ENCODE measurements at regions not wholly inside any gene's neighbourhood (a gene's known extent, or its start where the extent isn't known, plus 50 kb on each side); places are given as distances from the start of the nearest gene placed in this dataset.
"Not testable (repeated sequence)": the region's sequence is repeated elsewhere in the genome, so short reads cannot be mapped to it uniquely, and the experiment has no call there.

DNA sequence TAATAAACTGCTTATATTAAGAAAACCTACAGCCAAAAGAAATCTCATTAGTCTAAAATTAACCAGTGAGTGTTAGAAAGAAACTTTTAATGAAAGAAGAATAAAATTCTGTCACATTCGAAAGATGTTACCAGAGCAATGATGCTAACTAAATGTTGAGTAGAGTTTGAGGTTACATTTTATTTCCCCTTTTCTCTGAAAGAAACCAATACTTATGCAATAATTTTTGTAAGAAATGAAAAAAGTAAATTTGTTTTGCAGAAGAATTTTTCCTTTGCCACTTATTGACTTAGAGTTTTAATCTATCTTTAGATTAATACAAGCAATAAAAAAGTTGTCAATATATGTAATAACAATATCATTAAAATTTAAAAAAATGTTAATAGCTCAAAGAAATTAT lies 574.0 kb upstream of the GALNTL6 start:
- Histone ChIP-seq H3K9me3 (ENCODE audit: low read length) (no peaks in the 10 kb centered on the region), H3K36me3 (ENCODE audit: insufficient read depth, low read length) (no peaks in the 10 kb centered on the region), H3K27ac (ENCODE audit: low read length) (no peak overlapping the region), H4K20me1 (ENCODE audit: insufficient read depth) (no peaks in the 10 kb centered on the region), H3K4me3 (ENCODE audit: low read length) (no peak overlapping the region), H3F3A (ENCODE audit: insufficient read depth, low read length, poor library complexity, severe bottlenecking) (no peaks in the 10 kb centered on the region), H3K9me2 (ENCODE audit: insufficient read depth, low read length) (no peaks in the 10 kb centered on the region), H3K9ac (ENCODE audit: low read length) (no peak overlapping the region), H3K4me2 (ENCODE audit: low read length) (no peak overlapping the region), H3K27me3 (ENCODE audit: insufficient read depth, low read depth, low read length) (no peaks in the 10 kb centered on the region), H3K79me2 (replicated peaks; ENCODE audit: insufficient read depth, low read length) (no peaks in the 10 kb centered on the region), H2AFZ (ENCODE audit: low read depth, low read length) (no peak overlapping the region)
- no peak for TF ChIP-seq EP300 (conservative IDR thresholded peaks at IDR 0.05; ENCODE audit: poor library complexity, severe bottlenecking)
- no peak for TF ChIP-seq RAD21 (conservative IDR thresholded peaks at IDR 0.05)
- no peak for TF ChIP-seq MXI1 (conservative IDR thresholded peaks at IDR 0.05; ENCODE audit: poor library complexity, severe bottlenecking)
- TF ChIP-seq SMC3 (conservative IDR thresholded peaks at IDR 0.05; ENCODE audit: poor library complexity): no peak

DNA sequence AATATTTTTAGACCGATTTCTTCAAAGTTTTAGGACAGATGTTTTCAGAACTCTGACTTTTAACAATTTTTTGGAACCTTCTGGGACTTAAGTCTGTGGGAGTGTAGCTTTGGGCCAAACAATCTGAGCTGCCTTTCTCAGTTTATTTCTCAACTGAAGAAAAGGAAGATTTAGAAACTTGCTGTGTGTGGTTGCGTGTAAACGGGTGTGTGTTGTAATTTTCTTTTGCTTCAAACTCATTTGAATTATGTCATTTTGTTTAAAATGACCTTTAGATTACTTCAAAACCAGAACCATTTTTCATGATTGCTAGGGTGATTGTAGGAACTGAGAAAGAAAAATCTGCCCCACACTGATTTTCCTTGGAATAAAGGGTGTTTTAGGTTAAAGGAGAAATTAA lies 577.7 kb upstream of the GALNTL6 start:
- H3K27me3 ChIP-seq (ENCODE audit: insufficient read depth, low read depth, low read length): no peaks in the 10 kb centered on the region
- TF ChIP-seq, protein P1, sequence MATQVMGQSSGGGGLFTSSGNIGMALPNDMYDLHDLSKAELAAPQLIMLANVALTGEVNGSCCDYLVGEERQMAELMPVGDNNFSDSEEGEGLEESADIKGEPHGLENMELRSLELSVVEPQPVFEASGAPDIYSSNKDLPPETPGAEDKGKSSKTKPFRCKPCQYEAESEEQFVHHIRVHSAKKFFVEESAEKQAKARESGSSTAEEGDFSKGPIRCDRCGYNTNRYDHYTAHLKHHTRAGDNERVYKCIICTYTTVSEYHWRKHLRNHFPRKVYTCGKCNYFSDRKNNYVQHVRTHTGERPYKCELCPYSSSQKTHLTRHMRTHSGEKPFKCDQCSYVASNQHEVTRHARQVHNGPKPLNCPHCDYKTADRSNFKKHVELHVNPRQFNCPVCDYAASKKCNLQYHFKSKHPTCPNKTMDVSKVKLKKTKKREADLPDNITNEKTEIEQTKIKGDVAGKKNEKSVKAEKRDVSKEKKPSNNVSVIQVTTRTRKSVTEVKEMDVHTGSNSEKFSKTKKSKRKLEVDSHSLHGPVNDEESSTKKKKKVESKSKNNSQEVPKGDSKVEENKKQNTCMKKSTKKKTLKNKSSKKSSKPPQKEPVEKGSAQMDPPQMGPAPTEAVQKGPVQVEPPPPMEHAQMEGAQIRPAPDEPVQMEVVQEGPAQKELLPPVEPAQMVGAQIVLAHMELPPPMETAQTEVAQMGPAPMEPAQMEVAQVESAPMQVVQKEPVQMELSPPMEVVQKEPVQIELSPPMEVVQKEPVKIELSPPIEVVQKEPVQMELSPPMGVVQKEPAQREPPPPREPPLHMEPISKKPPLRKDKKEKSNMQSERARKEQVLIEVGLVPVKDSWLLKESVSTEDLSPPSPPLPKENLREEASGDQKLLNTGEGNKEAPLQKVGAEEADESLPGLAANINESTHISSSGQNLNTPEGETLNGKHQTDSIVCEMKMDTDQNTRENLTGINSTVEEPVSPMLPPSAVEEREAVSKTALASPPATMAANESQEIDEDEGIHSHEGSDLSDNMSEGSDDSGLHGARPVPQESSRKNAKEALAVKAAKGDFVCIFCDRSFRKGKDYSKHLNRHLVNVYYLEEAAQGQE (IDR thresholded peaks at IDR 0.05; ENCODE audit: borderline replicate concordance): no peak
- no peak for TF ChIP-seq SMC3 (conservative IDR thresholded peaks at IDR 0.05; ENCODE audit: poor library complexity)
- TF ChIP-seq MXI1 (conservative IDR thresholded peaks at IDR 0.05; ENCODE audit: poor library complexity, severe bottlenecking): no peak
- TF ChIP-seq RAD21 (conservative IDR thresholded peaks at IDR 0.05): no peak
- TF ChIP-seq EZH2 (IDR thresholded peaks at IDR 0.05; ENCODE audit: borderline replicate concordance, insufficient read depth, low read length, poor library complexity, severe bottlenecking): no peak
- no peak for TF ChIP-seq EP300 (conservative IDR thresholded peaks at IDR 0.05; ENCODE audit: poor library complexity, severe bottlenecking)
- TF ChIP-seq, protein P2, sequence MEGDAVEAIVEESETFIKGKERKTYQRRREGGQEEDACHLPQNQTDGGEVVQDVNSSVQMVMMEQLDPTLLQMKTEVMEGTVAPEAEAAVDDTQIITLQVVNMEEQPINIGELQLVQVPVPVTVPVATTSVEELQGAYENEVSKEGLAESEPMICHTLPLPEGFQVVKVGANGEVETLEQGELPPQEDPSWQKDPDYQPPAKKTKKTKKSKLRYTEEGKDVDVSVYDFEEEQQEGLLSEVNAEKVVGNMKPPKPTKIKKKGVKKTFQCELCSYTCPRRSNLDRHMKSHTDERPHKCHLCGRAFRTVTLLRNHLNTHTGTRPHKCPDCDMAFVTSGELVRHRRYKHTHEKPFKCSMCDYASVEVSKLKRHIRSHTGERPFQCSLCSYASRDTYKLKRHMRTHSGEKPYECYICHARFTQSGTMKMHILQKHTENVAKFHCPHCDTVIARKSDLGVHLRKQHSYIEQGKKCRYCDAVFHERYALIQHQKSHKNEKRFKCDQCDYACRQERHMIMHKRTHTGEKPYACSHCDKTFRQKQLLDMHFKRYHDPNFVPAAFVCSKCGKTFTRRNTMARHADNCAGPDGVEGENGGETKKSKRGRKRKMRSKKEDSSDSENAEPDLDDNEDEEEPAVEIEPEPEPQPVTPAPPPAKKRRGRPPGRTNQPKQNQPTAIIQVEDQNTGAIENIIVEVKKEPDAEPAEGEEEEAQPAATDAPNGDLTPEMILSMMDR (IDR thresholded peaks at IDR 0.05; ENCODE audit: poor library complexity, severe bottlenecking): no peak
- no peak for TF ChIP-seq POLR2AphosphoS5 (IDR thresholded peaks at IDR 0.05)
- no peak for TF ChIP-seq TAF1 (IDR thresholded peaks at IDR 0.05; ENCODE audit: low read depth)
- no peaks in the 10 kb centered on the region for H4K20me1 ChIP-seq (ENCODE audit: insufficient read depth)
- no peak overlapping the region for H3K4me2 ChIP-seq (ENCODE audit: low read length)
- H3K79me2 ChIP-seq (replicated peaks; ENCODE audit: insufficient read depth, low read length): no peaks in the 10 kb centered on the region
- H3K9ac ChIP-seq (ENCODE audit: low read length): no peak overlapping the region
- no peaks in the 10 kb centered on the region for H3F3A ChIP-seq (ENCODE audit: insufficient read depth, low read length, poor library complexity, severe bottlenecking)
- H3K27ac ChIP-seq (ENCODE audit: low read length): no peak overlapping the region
- H3K36me3 ChIP-seq (ENCODE audit: insufficient read depth, low read length): no peaks in the 10 kb centered on the region
- no peak overlapping the region for H3K4me3 ChIP-seq (ENCODE audit: low read length)
- H3K9me3 ChIP-seq (ENCODE audit: low read length): no peaks in the 10 kb centered on the region
- no peak overlapping the region for H2AFZ ChIP-seq (ENCODE audit: low read depth, low read length)
- H3K9me2 ChIP-seq (ENCODE audit: insufficient read depth, low read length): no peaks in the 10 kb centered on the region

DNA sequence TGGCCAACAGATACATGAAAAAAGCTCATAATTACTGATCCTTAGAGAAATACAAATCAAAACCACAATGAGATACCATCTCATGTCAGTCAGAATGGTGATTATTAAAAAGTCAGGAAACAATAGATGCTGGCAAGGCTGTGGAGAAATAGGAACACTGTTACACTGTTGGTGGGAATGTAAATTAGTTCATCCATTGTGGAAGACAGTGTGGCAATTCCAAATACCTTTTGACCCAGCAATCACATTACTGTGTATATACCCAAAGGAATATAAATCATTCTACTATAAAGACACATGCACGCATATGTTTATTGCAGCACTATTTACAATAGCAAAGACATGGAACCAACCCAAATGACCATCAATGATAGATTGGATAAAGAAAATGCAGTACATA lies 583.9 kb upstream of the GALNTL6 start:
- H3K27me3 ChIP-seq (ENCODE audit: insufficient read depth, low read depth, low read length); H3K4me3 ChIP-seq (ENCODE audit: low read length); H3K27ac ChIP-seq (ENCODE audit: low read length); H4K20me1 ChIP-seq (ENCODE audit: insufficient read depth); H3K9ac ChIP-seq (ENCODE audit: low read length); H2AFZ ChIP-seq (ENCODE audit: low read depth, low read length); H3K36me3 ChIP-seq (ENCODE audit: insufficient read depth, low read length); H3K9me3 ChIP-seq (ENCODE audit: low read length); H3K9me2 ChIP-seq (ENCODE audit: insufficient read depth, low read length); H3F3A ChIP-seq (ENCODE audit: insufficient read depth, low read length, poor library complexity, severe bottlenecking); H3K4me2 ChIP-seq (ENCODE audit: low read length); H3K79me2 ChIP-seq (replicated peaks; ENCODE audit: insufficient read depth, low read length): not testable (repeated sequence)
